Mucosa of descending colon (tissue), 3 donors: ENCODE measurements at regions not wholly inside any gene's neighbourhood (a gene's known extent, or its start where the extent isn't known, plus 50 kb on each side); places are given as distances from the start of the nearest gene placed in this dataset.
"Not testable (repeated sequence)": the region's sequence is repeated elsewhere in the genome, so short reads cannot be mapped to it uniquely, and the experiment has no call there.

Experiments
- ATAC-seq: fragments of 200-7000 bp; cut with Tn5 transposase; one replicate; pipeline ENCODE4 v1.9.1; 2020; ENCODE audit warnings: mild to moderate bottlenecking, moderate library complexity
- DNase-seq, 3 donors: peaks; one replicate each; pipeline ENCODE4 v3.0.0-alpha.2; 2020
- H3K36me3 ChIP-seq: fragments of 200-600 bp; one replicate; pipeline ENCODE4 v1.8.0; 2021; ENCODE audit warnings: low read depth, mild to moderate bottlenecking
- H3K4me1 ChIP-seq: fragments of 200-600 bp; one replicate; pipeline ENCODE4 v1.8.0; 2021; ENCODE audit warnings: low read depth, mild to moderate bottlenecking
- H3K4me3 ChIP-seq: fragments of 200-600 bp; one replicate; pipeline ENCODE4 v1.8.0; 2021; ENCODE audit warnings: mild to moderate bottlenecking
- H3K9me3 ChIP-seq: fragments of 200-600 bp; one replicate; pipeline ENCODE4 v1.8.0; 2021; ENCODE audit warnings: mild to moderate bottlenecking
- intact Hi-C, 2 donors: fragments of 100-400 bp; cut with DNase I in 1 of 2; cut with micrococcal nuclease in 1 of 2; formaldehyde crosslinking; loops; one replicate each; pipeline versions ENCODE4 v1.11.0 to v1.11.1; 2022; cut with DNase I, micrococcal nuclease
- TF ChIP-seq, protein P1 (sequence below): fragments of 200-600 bp; IDR thresholded peaks from one replicate; pipeline ENCODE4 v1.8.0; 2022; ENCODE audit warnings: antibody characterized with exemption, mild to moderate bottlenecking
- donor health status: DM: no; HTN: no; CAD: no; lungs with moderate emphysema.
- donor health status: DM: no; HTN: no; CAD: no.
- donor health status: DM: no; HTN: yes; CAD: no.

DNA sequence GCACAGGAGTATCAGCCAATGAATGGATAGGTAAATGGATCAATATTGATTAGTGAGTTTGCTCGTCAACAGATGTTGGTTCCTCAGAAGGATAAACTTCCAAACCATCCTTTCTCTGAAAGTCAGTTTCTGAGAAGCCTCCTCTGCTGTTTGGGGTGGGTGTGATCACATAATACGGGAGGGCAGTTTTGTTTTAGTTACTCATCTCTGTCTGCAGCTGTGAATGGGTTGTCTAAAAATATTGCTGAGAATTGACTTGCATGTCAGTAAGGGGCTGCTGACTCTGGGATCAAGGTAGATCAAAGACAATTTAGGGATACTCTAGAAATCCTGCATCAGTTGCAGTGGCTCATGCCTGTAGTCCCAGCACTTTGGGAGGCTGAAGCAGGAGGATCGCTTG lies 390.8 kb upstream of the AMELY start:
- H3K4me3 ChIP-seq: no peak overlapping the region
- H3K36me3 ChIP-seq: no peaks in the 10 kb centered on the region
- no peaks in the 10 kb centered on the region for H3K4me1 ChIP-seq
- no peak for DNase-seq
- no peaks in the 10 kb centered on the region for H3K9me3 ChIP-seq
- no peak for ATAC-seq
- intact Hi-C loops: no loop called here
- TF ChIP-seq, protein P1, sequence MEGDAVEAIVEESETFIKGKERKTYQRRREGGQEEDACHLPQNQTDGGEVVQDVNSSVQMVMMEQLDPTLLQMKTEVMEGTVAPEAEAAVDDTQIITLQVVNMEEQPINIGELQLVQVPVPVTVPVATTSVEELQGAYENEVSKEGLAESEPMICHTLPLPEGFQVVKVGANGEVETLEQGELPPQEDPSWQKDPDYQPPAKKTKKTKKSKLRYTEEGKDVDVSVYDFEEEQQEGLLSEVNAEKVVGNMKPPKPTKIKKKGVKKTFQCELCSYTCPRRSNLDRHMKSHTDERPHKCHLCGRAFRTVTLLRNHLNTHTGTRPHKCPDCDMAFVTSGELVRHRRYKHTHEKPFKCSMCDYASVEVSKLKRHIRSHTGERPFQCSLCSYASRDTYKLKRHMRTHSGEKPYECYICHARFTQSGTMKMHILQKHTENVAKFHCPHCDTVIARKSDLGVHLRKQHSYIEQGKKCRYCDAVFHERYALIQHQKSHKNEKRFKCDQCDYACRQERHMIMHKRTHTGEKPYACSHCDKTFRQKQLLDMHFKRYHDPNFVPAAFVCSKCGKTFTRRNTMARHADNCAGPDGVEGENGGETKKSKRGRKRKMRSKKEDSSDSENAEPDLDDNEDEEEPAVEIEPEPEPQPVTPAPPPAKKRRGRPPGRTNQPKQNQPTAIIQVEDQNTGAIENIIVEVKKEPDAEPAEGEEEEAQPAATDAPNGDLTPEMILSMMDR: no peak

DNA sequence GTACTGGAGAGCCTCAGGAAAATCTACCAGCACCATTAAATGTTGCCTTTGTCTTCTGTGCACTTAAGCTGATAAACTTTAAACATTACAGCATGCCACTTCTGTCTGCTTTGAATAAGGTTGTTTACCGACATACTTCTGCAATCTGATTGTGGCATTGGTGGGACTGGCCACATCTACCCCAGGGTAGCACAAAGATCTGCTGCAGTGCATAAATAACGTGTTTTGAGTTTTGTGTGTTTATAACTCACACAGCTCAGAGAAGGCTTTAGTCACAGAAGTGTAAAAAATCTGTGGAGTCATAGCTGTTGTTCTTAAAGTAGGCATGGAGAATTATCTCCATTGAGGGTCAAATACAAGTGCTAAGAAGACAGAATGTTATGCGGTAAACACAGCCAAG lies 388.4 kb upstream of the AMELY start:
- H3K9me3 ChIP-seq: no peaks in the 10 kb centered on the region
- H3K4me1 ChIP-seq: no peaks in the 10 kb centered on the region
- intact Hi-C loops: no loop called here
- H3K4me3 ChIP-seq: no peak overlapping the region
- TF ChIP-seq, protein P1: no peak
- H3K36me3 ChIP-seq: no peaks in the 10 kb centered on the region
- ATAC-seq (no peak), DNase-seq (no peak)

DNA sequence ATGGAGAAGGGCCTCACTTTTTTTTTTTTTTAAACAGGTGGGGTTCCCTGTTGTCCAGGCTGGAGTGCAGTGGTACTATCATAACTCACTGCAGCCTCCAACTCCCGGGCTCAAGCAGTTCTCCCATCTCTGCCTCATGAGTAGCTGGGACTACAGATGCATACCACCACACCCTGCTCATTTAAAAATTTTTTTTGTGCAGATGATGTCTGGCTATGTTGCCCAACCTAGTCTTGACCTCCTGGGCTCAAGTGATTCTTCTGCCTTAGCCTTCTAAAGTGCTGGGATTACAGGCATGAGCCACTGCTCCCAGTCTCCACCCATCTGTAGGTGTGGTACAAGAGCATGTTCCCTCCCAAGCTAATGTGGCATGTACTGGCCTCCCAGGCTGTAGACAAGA lies 380.6 kb upstream of the AMELY start:
- no peak for DNase-seq
- Histone ChIP-seq H3K4me1 (no peaks in the 10 kb centered on the region), H3K9me3 (no peaks in the 10 kb centered on the region), H3K4me3 (no peak overlapping the region), H3K36me3 (no peaks in the 10 kb centered on the region)
- ATAC-seq: no peak
- intact Hi-C loops: no loop called here
- TF ChIP-seq, protein P1: no peak

DNA sequence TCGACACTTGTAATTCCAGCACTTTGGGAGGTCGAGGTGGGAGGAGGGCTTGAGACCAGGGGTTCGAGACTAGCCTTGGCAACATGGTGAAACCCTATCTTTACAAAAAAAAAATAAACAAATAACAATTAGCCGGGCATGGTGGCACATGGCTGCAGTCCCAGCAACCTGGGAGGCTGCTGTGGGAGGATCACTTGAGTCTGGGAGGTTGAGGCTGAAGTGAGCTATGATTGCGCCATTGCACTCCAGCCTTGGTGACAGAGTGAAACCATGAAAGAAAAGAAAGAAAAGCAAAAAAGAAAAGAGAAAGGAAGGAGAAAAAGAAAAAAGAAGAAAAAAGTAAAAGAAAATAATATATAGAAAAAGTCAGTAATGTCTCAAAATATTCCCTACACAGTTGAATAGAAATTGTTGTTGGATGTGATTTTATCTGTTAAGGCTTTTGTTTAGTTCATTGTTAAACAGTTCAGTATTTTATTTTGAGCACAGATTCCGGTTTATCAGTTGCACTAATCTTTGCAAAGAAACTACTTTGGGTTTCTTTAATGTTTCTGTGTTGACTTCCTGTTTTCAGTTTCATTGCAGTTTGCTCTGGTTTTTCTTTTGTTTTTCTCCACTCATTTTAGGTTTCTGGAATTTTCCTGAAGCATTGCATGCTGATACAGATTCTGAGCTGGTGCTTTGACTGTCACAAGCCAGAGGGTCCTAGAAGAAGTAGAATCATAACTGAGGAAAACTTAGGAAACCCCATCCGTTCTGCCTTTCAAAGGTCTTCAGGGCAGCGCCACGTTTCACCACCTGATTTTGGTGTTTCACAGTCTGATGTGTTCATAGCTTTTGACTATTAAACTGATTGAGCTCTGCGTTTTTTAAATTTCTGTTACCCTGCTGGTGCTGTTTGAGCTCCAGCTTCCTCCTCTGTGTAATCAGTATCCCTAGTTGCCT lies 378.6 kb upstream of the AMELY start:
- Histone ChIP-seq H3K36me3 (no peaks in the 10 kb centered on the region), H3K4me1 (no peaks in the 10 kb centered on the region), H3K9me3 (no peaks in the 10 kb centered on the region), H3K4me3 (no peak overlapping the region)
- intact Hi-C loops: no loop called here
- ATAC-seq: no peak
- TF ChIP-seq, protein P1: no peak
- DNase-seq: no peak

DNA sequence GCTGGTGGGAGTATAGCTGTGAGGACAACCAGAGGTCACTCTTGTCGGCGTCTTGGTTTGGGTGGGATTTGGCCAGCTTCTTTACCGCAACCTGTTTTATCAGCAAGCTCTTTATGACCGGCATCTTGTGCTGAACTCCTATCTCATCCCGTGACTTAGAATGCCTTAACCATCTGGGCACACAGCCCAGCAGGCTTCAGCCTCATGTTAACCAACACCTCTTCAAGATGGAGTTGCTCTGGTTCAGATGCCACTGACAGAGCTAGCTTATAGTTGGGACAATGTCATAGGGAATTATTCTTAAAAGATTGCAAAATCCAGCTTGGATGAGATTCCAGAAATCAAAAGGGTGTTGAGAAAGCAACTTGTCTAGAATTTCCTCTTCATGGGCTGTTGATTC lies 377.1 kb upstream of the AMELY start:
- no peaks in the 10 kb centered on the region for H3K36me3 ChIP-seq
- no peak overlapping the region for H3K4me3 ChIP-seq
- ATAC-seq: no peak
- TF ChIP-seq, protein P1: no peak
- no peak for DNase-seq
- H3K4me1 ChIP-seq: no peaks in the 10 kb centered on the region
- intact Hi-C loops: no loop called here
- no peaks in the 10 kb centered on the region for H3K9me3 ChIP-seq

DNA sequence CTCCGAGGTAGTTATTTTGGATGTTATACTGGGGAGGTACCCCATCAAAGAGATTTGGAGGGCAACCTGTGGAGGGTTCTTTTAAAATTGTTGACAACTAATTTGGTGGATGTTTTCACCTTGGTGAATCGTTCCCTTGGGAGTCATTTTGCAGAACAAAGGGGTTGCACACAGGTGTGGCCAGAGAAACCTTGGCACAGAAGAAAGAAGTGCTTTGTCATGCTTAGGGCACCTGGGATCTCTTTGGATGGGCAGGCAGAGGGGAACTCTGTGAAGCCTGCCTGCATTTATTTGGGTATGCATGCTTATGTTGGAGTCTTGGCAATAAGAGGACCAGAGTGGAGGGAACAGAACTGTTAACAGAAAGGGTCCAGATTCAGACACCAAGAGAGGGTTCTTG lies 376.4 kb upstream of the AMELY start:
- H3K4me3 ChIP-seq, ATAC-seq, DNase-seq, H3K4me1 ChIP-seq, H3K36me3 ChIP-seq, H3K9me3 ChIP-seq, intact Hi-C loops: not testable (repeated sequence)
